Motor neuron (in vitro differentiated cells): ENCODE measurements at regions not wholly inside any gene's neighbourhood (a gene's known extent, or its start where the extent isn't known, plus 50 kb on each side); places are given as distances from the start of the nearest gene placed in this dataset.

Experiments used
- ATAC-seq, 8 experiments: fragments of 200-7000 bp; cut with Tn5 transposase; replicated peaks in 6 of 8; 2 replicates each; pipeline ENCODE4 v1.8.0; 2021; ENCODE audit warnings: mild to moderate bottlenecking in 8 of 8, moderate library complexity in 8 of 8
- H3K27ac ChIP-seq, 2 donors: fragments of 250-450 bp; sonication (Bioruptor Pico); 2 replicates each; pipeline ENCODE4 v1.9.0; 2021; ENCODE audit warnings: antibody characterized with exemption in 2 of 2, mild to moderate bottlenecking in 2 of 2, moderate library complexity in 1 of 2
- H3K4me1 ChIP-seq, 2 donors: fragments of 250-450 bp; sonication (Bioruptor Pico); replicated peaks in 1 of 2; 2 replicates each; pipeline ENCODE4 v1.6.1; 2021; ENCODE audit warnings: antibody characterized with exemption in 2 of 2, mild to moderate bottlenecking in 2 of 2, moderate library complexity in 1 of 2
- H3K4me3 ChIP-seq, 5 donors: fragments of 250-450 bp; sonication (Bioruptor Pico); 2 replicates each; pipeline ENCODE4 v1.9.0; 2021; ENCODE audit warnings: antibody characterized with exemption in 5 of 5, mild to moderate bottlenecking in 5 of 5, moderate library complexity in 4 of 5
- WGBS, 10 experiments: fragments of 450-650 bp; shearing (Covaris generic); methylation state at CpG; one replicate each; pipeline ENCODE4 v1.0.0; 2022; 5-methylcytosine and 5-hydroxymethylcytosine counted together
- in situ Hi-C, 9 experiments: fragments of 400-800 bp; cut with MboI; loops; one replicate each; pipeline ENCODE4 v1.15.0; 2021; ENCODE audit warnings: low sequenced_read_pairs in 9 of 9, low pct_unique_long_range_greater_than_20kb in 2 of 9; ENCODE audit not compliant: unreplicated experiment in 9 of 9

GRCh38 chr1:221944247-221944870, 202.5 kb upstream of the DUSP10 start:
- ATAC-seq: no peak
- H3K4me1 ChIP-seq: no peaks in the 10 kb centered on the region
- H3K27ac ChIP-seq: no peak overlapping the region
- in situ Hi-C loops: no loop called here
- WGBS, 10 experiments: 27 to 100% (median 58%) methylated on average over 1 to 3 of the region's 3 CpGs
- H3K4me3 ChIP-seq: no peak overlapping the region

- 50 to 86% (median 80%) methylated on average over 1 of the region's 1 CpG; no CpG with 5 or more reads in 6 of the 10 experiments for WGBS, 10 experiments
- Histone ChIP-seq H3K4me3 (no peak overlapping the region), H3K27ac (no peak overlapping the region), H3K4me1 (no peaks in the 10 kb centered on the region)
- ATAC-seq: no peak
- in situ Hi-C loops: no loop called here
These were observed 198.7 kb upstream of the DUSP10 start for GRCh38 chr1:221940631-221941030.

- WGBS, 10 experiments: 0 to 100% (median 80%) methylated on average over 1 to 2 of the region's 2 CpGs; no CpG with 5 or more reads in 3 of the 10 experiments
- no peak overlapping the region for H3K27ac ChIP-seq
- in situ Hi-C loops: no loop called here
- no peak overlapping the region for H3K4me3 ChIP-seq
- ATAC-seq: no peak
- H3K4me1 ChIP-seq: no peaks in the 10 kb centered on the region
These were observed 197.7 kb upstream of the DUSP10 start for GRCh38 chr1:221939607-221940006.

- Histone ChIP-seq H3K4me1 (no peaks in the 10 kb centered on the region), H3K27ac (no peak overlapping the region), H3K4me3 (no peak overlapping the region)
- in situ Hi-C loops: no loop called here
- 19 to 92% (median 80%) methylated on average over 2 to 9 of the region's 9 CpGs for WGBS, 10 experiments
- ATAC-seq: no peak
These were observed 195.5 kb upstream of the DUSP10 start for GRCh38 chr1:221937155-221937953.

GRCh38 chr1:221933814-221934213, 191.9 kb upstream of the DUSP10 start:
- 91 to 100% (median 95%) methylated on average over 2 of the region's 2 CpGs; no CpG with 5 or more reads in 1 of the 10 experiments for WGBS, 10 experiments
- in situ Hi-C loops: no loop called here

DNA sequence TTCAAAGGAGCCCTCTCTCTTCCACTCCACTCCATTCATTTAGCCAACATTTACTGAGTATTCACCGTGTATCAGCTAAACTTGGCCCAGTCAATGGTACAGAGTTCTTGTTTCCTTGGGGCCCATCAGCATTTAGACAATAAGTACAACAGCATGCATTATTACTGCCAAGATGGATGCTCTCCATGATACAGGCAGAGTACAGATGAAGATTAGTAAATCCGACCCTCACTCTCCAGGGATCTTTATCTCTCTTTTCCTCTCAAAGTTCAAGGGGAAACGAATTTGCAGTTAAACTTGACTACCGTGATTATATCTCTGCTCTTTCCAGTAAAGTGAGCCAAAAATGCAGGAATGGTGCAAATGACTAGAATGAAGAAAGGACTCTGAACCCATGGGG, 184.6 kb upstream of the DUSP10 start:
- no peak overlapping the region for H3K4me3 ChIP-seq
- WGBS, 10 experiments: 44 to 92% (median 73%) methylated on average over 1 to 4 of the region's 4 CpGs; no CpG with 5 or more reads in 2 of the 10 experiments
- peaks cover 4% of the 10 kb centered on the region in 2 donors for H3K4me1 ChIP-seq
- no peak for ATAC-seq
- in situ Hi-C loops: no loop called here
- no peak overlapping the region for H3K27ac ChIP-seq

More at GRCh38 chr1:221933814-221934213, 191.9 kb upstream of the DUSP10 start:
- Histone ChIP-seq H3K4me3 (no peak overlapping the region), H3K4me1 (no peaks in the 10 kb centered on the region), H3K27ac (no peak overlapping the region)
- ATAC-seq: no peak

GRCh38 chr1:221925947-221926346, 184.1 kb upstream of the DUSP10 start:
- ATAC-seq: no peak
- Histone ChIP-seq H3K4me3 (no peak overlapping the region), H3K4me1 (peaks cover 4% of the 10 kb centered on the region in 2 donors), H3K27ac (no peak overlapping the region)
- in situ Hi-C loops: no loop called here
- whole genome bisulfite sequencing, 10 experiments: 60% methylated on average over 1 of the region's 1 CpG; no CpG with 5 or more reads in 9 of the 10 experiments

GRCh38 chr1:221923929-221924598, 182.2 kb upstream of the DUSP10 start:
- WGBS, 10 experiments: 21 to 89% (median 63%) methylated on average over 4 to 8 of the region's 8 CpGs
- Histone ChIP-seq H3K27ac (no peak overlapping the region), H3K4me1 (peaks cover 4% of the 10 kb centered on the region in 2 donors), H3K4me3 (no peak overlapping the region)
- peak in 5 of 8 experiments; percentile 18 to 77 (median 50) for ATAC-seq
- in situ Hi-C loops: no loop called here

DNA sequence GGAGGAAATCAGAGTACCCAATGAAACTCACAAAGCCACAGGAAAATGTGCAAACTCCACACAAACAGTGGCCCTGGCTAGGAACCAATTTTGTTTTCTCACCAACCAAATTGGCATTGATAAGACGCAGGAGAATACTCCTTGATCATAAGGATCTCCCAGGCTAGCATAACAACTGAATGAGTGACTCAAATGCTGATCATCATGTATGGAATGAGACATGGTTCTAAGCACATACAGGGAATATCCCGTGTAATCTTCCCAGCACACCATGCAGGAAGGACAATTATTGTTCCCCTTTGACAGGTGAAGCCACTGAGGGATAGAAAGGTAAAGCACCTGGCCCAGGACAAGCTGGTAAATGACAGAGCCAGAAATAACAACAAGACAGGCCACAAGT, 180.0 kb upstream of the DUSP10 start:
- in situ Hi-C loops: no loop called here
- no peak for ATAC-seq
- 20 to 94% (median 73%) methylated on average over 1 to 2 of the region's 2 CpGs; no CpG with 5 or more reads in 3 of the 10 experiments for WGBS, 10 experiments

DNA sequence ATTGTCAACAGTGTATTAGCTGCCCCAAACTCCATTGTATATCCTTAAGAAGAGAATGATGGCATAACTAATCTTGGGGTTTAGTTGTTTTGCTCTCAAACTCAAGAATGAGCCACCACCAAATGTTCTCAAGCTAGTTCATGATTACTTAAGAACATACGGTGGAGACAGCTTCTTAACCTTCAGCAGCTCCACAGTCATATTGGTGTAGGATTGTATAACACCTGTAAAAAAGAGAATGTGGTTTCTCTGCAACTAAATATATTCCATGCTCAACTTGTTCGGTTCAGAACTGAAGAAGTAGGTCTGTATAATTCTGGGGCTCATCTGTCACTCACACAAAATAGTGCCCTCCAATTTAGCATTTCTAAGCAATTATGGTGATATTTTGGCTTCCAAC, 177.9 kb upstream of the DUSP10 start:
- WGBS, 10 experiments: 60 to 94% (median 81%) methylated on average over 1 to 2 of the region's 2 CpGs; no CpG with 5 or more reads in 2 of the 10 experiments
- no peak for ATAC-seq
- Histone ChIP-seq H3K27ac (no peak overlapping the region), H3K4me3 (no peak overlapping the region), H3K4me1 (peaks cover 4% of the 10 kb centered on the region in 2 donors)
- in situ Hi-C loops: no loop called here

More for the DNA sequence above, 180.0 kb upstream of the DUSP10 start:
- Histone ChIP-seq H3K27ac (no peak overlapping the region), H3K4me3 (no peak overlapping the region), H3K4me1 (peaks cover 4% of the 10 kb centered on the region in 2 donors)

DNA sequence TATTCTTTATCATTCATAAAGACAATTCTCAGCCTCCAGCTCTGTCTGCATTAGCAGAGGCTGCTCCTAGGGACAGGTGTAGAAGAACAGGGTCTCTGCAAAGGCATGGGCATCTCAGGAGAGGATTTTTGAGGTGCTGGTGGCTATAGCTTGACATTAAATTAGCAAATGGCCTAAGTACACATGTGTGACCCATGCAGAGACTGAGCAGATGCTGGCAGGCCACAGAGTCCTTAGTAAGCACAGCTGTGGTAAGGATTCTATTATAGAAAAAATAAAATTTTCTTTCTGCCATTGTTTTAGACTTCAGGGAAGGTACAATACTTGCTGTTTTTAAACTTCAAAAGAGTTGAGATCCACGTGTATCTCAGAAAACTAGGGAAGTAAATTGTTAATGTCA, 177.5 kb upstream of the DUSP10 start:
- in situ Hi-C loops: no loop called here
- H3K27ac ChIP-seq: no peak overlapping the region
- 11 to 100% (median 63%) methylated on average over 1 of the region's 1 CpG for WGBS, 10 experiments
- H3K4me1 ChIP-seq: peaks cover 4% of the 10 kb centered on the region in 2 donors
- no peak overlapping the region for H3K4me3 ChIP-seq
- ATAC-seq: no peak

GRCh38 chr1:221916176-221916575, 174.3 kb upstream of the DUSP10 start:
- in situ Hi-C loops: no loop called here
- Histone ChIP-seq H3K4me3 (no peak overlapping the region), H3K4me1 (peaks cover 0 to 2% of the 10 kb centered on the region in 2 donors), H3K27ac (no peak overlapping the region)
- no peak for ATAC-seq
- WGBS, 10 experiments: 0 to 96% (median 83%) methylated on average over 1 to 5 of the region's 5 CpGs; no CpG with 5 or more reads in 3 of the 10 experiments

- no peak for ATAC-seq
- peaks cover 0 to 2% of the 10 kb centered on the region in 2 donors for H3K4me1 ChIP-seq
- 40 to 94% (median 75%) methylated on average over 1 to 2 of the region's 2 CpGs; no CpG with 5 or more reads in 1 of the 10 experiments for WGBS, 10 experiments
- in situ Hi-C loops: no loop called here
- no peak overlapping the region for H3K27ac ChIP-seq
- H3K4me3 ChIP-seq: no peak overlapping the region
These were observed 173.9 kb upstream of the DUSP10 start for GRCh38 chr1:221915764-221916163.
